Transverse colon (tissue), 4 donors: ENCODE measurements at regions not wholly inside any gene's neighbourhood (a gene's known extent, or its start where the extent isn't known, plus 50 kb on each side); places are given as distances from the start of the nearest gene placed in this dataset.

Source experiments
- DNase-seq: peaks from one replicate; pipeline ENCODE4 v3.0.0-alpha.2; 2019
- H3K27ac ChIP-seq, 4 donors: fragments of 200-600 bp; sonication (generic); 2 replicates each; pipeline ENCODE4 v1.5.1; 2016 to 2018; ENCODE audit warnings: inconsistent platforms in 4 of 4
- H3K27me3 ChIP-seq: fragments of 200-600 bp; sonication (generic); 2 replicates; pipeline ENCODE4 v1.5.1; 2017; ENCODE audit warnings: inconsistent platforms
- H3K36me3 ChIP-seq, 4 donors: fragments of 200-600 bp; sonication (generic); 2 replicates each; pipeline ENCODE4 v1.5.1; 2017 to 2019; ENCODE audit warnings: inconsistent platforms in 4 of 4
- H3K4me1 ChIP-seq, 4 donors: fragments of 200-600 bp; sonication (generic); 2 replicates each; pipeline ENCODE4 v1.5.1; 2017 to 2020; ENCODE audit warnings: inconsistent platforms in 4 of 4
- H3K4me3 ChIP-seq, 4 donors: fragments of 200-600 bp; sonication (generic); 1 replicate in 1 of 4; 2 replicates in 3 of 4; pipeline versions ENCODE4 v1.5.1 to v1.6.1; 2017 to 2019; ENCODE audit warnings: inconsistent platforms in 4 of 4
- H3K9me3 ChIP-seq, 2 donors: fragments of 200-600 bp; sonication (generic); 2 replicates each; pipeline ENCODE4 v1.5.1; 2017 to 2019; ENCODE audit warnings: inconsistent platforms in 2 of 2
- CTCF ChIP-seq, 5 experiments: fragments of 200-600 bp in 3 of 5; fragments of 450-650 bp in 2 of 5; sonication (generic) in 3 of 5; IDR thresholded peaks; 1 replicate in 2 of 5; 2 replicates in 3 of 5; pipeline ENCODE4 v1.5.1; 2016 to 2017; ENCODE audit warnings: antibody characterized with exemption in 5 of 5, inconsistent platforms in 3 of 5, mild to moderate bottlenecking in 2 of 5, moderate library complexity in 1 of 5
- EP300 ChIP-seq: sonication (generic); formaldehyde crosslinking; IDR thresholded peaks from one replicate; pipeline ENCODE4 v1.6.1; 2017; ENCODE audit warnings: antibody characterized with exemption, low read depth
- POLR2A ChIP-seq: fragments of 450-650 bp; IDR thresholded peaks from one replicate; pipeline ENCODE4 v1.6.1; 2016; ENCODE audit warnings: antibody characterized with exemption, mild to moderate bottlenecking, moderate library complexity
- POLR2AphosphoS5 ChIP-seq, 3 donors: sonication (generic); formaldehyde crosslinking; IDR thresholded peaks; one replicate each; pipeline ENCODE4 v1.6.1; 2016; ENCODE audit warnings: antibody characterized with exemption in 3 of 3
- WGBS, 2 donors: methylation state at CpG; one replicate each; pipeline ENCODE4 v1.1.5; 2018; ENCODE audit warnings: low coverage in 1 of 2; 5-methylcytosine and 5-hydroxymethylcytosine counted together
- in situ Hi-C, 4 donors: fragments of 200-750 bp; cut with MboI; loops; one replicate each; pipeline versions ENCODE4 v1.15.0 to v1.15.1; 2017; ENCODE audit warnings: low sequenced_read_pairs in 3 of 4, low pct_ligation_motif_present in 1 of 4, low pct_unique_long_range_greater_than_20kb in 1 of 4
- intact Hi-C: fragments of 100-400 bp; cut with DNase I; formaldehyde crosslinking; loops from one replicate; pipeline ENCODE4 v1.15.1; 2023; ENCODE audit warnings: low total_unique reads

DNA sequence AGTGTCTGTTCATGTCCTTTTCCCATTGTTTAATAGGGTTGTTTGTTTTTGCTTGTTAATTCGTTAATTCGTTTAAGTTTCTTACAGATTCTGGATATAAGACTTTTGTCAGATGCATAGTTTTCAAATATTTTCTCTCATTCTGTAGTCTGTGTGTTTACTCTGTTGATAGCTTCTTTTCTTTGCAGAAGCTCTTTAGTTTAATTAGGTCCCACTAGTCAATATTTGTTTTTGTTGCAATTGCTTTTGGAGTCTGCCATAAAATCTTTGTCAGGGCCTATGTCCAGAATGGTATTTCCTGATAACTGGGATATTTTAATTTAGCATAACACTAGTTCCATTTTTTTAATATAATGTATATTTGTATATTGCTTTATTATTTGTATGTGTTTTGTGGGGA lies 1380.1 kb downstream of the SUCLG1 start:
- in situ Hi-C loops (no loop called here), intact Hi-C loops (no loop called here)
- 65 to 69% methylated on average over 2 of the region's 2 CpGs for WGBS, 2 donors
- no peak overlapping the region for H3K4me3 ChIP-seq
- peaks cover 0 to 13% (median 9%) of the 10 kb centered on the region in 4 donors for H3K4me1 ChIP-seq
- no peaks in the 10 kb centered on the region for H3K9me3 ChIP-seq
- TF ChIP-seq POLR2A (no peak), POLR2AphosphoS5 (IDR thresholded peaks at IDR 0.05) (no peak), CTCF (IDR thresholded peaks at IDR 0.05) (no peak), EP300 (no peak)
- no peaks in the 10 kb centered on the region for H3K27me3 ChIP-seq
- no peaks in the 10 kb centered on the region for H3K36me3 ChIP-seq
- no peak for DNase-seq
- no peak overlapping the region for H3K27ac ChIP-seq

DNA sequence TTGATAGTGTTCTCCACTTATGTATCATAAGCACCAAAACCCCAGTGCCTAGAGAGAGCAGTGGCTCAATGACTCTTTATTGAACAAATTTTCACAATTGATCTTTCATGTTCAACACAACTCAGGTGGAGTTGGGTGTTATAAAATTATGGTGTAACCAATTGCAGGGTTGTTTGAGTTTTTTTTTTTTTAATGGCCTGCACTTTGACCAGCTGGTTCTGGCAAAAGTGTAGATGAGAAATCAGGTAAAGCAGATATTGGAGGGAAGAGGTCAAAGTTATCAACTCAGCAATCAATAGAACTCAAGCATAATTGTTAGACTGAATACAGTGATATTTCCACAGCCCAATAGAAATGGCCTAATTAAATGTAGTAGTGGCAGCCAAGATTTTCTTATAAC lies 1386.3 kb downstream of the SUCLG1 start:
- intact Hi-C loops (no loop called here), in situ Hi-C loops (no loop called here)
- H3K36me3 ChIP-seq = no peaks in the 10 kb centered on the region
- H3K9me3 ChIP-seq = no peaks in the 10 kb centered on the region
- H3K27ac ChIP-seq = no peak overlapping the region
- H3K4me1 ChIP-seq = peaks cover 0 to 26% (median 4%) of the 10 kb centered on the region in 4 donors
- TF ChIP-seq POLR2A = no peak
- TF ChIP-seq EP300 = no peak
- TF ChIP-seq CTCF (IDR thresholded peaks at IDR 0.05) = no peak
- TF ChIP-seq POLR2AphosphoS5 (IDR thresholded peaks at IDR 0.05) = no peak
- no peak overlapping the region for H3K4me3 ChIP-seq
- H3K27me3 ChIP-seq = no peaks in the 10 kb centered on the region
- no peak for DNase-seq

DNA sequence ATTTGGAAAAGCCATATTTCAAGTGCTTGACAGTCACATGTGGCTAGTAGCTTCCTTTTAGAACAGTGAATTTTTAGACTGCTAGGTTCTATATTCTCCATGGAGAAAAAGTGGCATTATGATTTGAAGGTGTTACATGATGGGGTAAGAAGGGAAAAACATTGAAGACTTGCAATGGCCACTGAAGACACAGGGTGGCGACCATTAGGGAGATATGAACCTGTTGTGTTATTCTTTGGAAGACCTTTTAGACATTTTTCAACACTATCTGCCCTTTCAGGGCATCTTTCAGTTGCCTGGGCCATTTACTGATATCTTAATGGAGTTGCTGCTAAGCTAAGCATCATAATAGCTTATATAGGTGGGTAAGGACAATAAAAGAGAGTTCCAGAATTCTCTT lies 1387.2 kb downstream of the SUCLG1 start:
- Histone ChIP-seq H3K36me3 (no peaks in the 10 kb centered on the region), H3K4me1 (peaks cover 0 to 34% (median 7%) of the 10 kb centered on the region in 4 donors), H3K4me3 (no peak overlapping the region), H3K9me3 (no peaks in the 10 kb centered on the region), H3K27ac (no peak overlapping the region), H3K27me3 (no peaks in the 10 kb centered on the region)
- intact Hi-C loops (no loop called here), in situ Hi-C loops (no loop called here)
- TF ChIP-seq CTCF (IDR thresholded peaks at IDR 0.05) = no peak
- TF ChIP-seq EP300 = no peak
- TF ChIP-seq POLR2AphosphoS5 (IDR thresholded peaks at IDR 0.05) = no peak
- TF ChIP-seq POLR2A = no peak
- DNase-seq = no peak
- WGBS, 2 donors = 73 to 78% methylated on average over 1 of the region's 1 CpG

- Histone ChIP-seq H3K9me3 (no peaks in the 10 kb centered on the region), H3K27ac (no peak overlapping the region), H3K4me1 (peaks cover 0 to 36% (median 7%) of the 10 kb centered on the region in 4 donors), H3K36me3 (no peaks in the 10 kb centered on the region), H3K4me3 (no peak overlapping the region), H3K27me3 (no peaks in the 10 kb centered on the region)
- intact Hi-C loops = no loop called here
- in situ Hi-C loops = no loop called here
- TF ChIP-seq EP300 = no peak
- TF ChIP-seq CTCF (IDR thresholded peaks at IDR 0.05) = no peak
- no peak for TF ChIP-seq POLR2A
- TF ChIP-seq POLR2AphosphoS5 (IDR thresholded peaks at IDR 0.05) = no peak
- 72 to 82% methylated on average over 5 of the region's 5 CpGs for WGBS, 2 donors
- DNase-seq = no peak
Observed at GRCh38 chr2:83071352-83071751, 1387.7 kb downstream of the SUCLG1 start.
